ENCODE measurements at regions not wholly inside any gene's neighbourhood (a gene's known extent, or its start where the extent isn't known, plus 50 kb on each side); places are given as distances from the start of the nearest gene placed in this dataset.
"Not testable (repeated sequence)": the region's sequence is repeated elsewhere in the genome, so short reads cannot be mapped to it uniquely, and the experiment has no call there.

- H3K9me3 ChIP-seq, result no peaks in the 10 kb centered on the region
- DNase-seq, result no peak
- no peak for TF ChIP-seq POLR2A (IDR thresholded peaks at IDR 0.05)
- TF ChIP-seq CTCF (IDR thresholded peaks at IDR 0.05 in 4 of 5, conservative IDR thresholded peaks at IDR 0.05 in 1 of 5), result no peak
- no peaks in the 10 kb centered on the region for H3K36me3 ChIP-seq
- no peak for ATAC-seq
- H3K27me3 ChIP-seq, result no peaks in the 10 kb centered on the region
- intact Hi-C loops (cut with DNase I; ENCODE audit: low total_unique reads) (loop anchor here (10.0 kb wide), 1 partner anchor 642 kb away; no protein-coding TSS in a partner anchor), in situ Hi-C loops (cut with MboI; ENCODE audit: low sequenced_read_pairs in 4 of 4) (no loop called here)
- no peaks in the 10 kb centered on the region for H3K4me1 ChIP-seq
- no peak overlapping the region for H3K4me3 ChIP-seq
- no peak overlapping the region for H3K27ac ChIP-seq
These were observed 409.1 kb downstream of the RWDD3 start for GRCh38 chr1:95643071-95643470.

GRCh38 chr1:95645126-95645525, 411.1 kb downstream of the RWDD3 start:
- H3K36me3 ChIP-seq; H3K27me3 ChIP-seq; ATAC-seq; H3K4me1 ChIP-seq; H3K4me3 ChIP-seq; DNase-seq; in situ Hi-C loops (cut with MboI; ENCODE audit: low sequenced_read_pairs in 4 of 4); H3K27ac ChIP-seq; H3K9me3 ChIP-seq: not testable (repeated sequence)
- intact Hi-C loops (cut with DNase I; ENCODE audit: low total_unique reads), result loop anchor here (10.0 kb wide), 1 partner anchor 640 kb away; no protein-coding TSS in a partner anchor

GRCh38 chr1:95650631-95651030, 416.6 kb downstream of the RWDD3 start:
- H3K27ac ChIP-seq, result no peak overlapping the region
- no peaks in the 10 kb centered on the region for H3K9me3 ChIP-seq
- ATAC-seq, result no peak
- H3K36me3 ChIP-seq, result no peaks in the 10 kb centered on the region
- in situ Hi-C loops (cut with MboI; ENCODE audit: low sequenced_read_pairs in 4 of 4), result no loop called here
- intact Hi-C loops (cut with DNase I; ENCODE audit: low total_unique reads), result no loop called here
- no peak overlapping the region for H3K4me3 ChIP-seq
- no peak for DNase-seq
- no peaks in the 10 kb centered on the region for H3K4me1 ChIP-seq
- H3K27me3 ChIP-seq, result no peaks in the 10 kb centered on the region
- no peak for TF ChIP-seq CTCF (IDR thresholded peaks at IDR 0.05 in 4 of 5, conservative IDR thresholded peaks at IDR 0.05 in 1 of 5)
- no peak for TF ChIP-seq POLR2A (IDR thresholded peaks at IDR 0.05)

GRCh38 chr1:95652423-95652965, 418.5 kb downstream of the RWDD3 start:
- Histone ChIP-seq H3K27ac (no peak overlapping the region), H3K4me3 (no peak overlapping the region), H3K9me3 (no peaks in the 10 kb centered on the region), H3K36me3 (no peaks in the 10 kb centered on the region), H3K4me1 (no peaks in the 10 kb centered on the region), H3K27me3 (no peaks in the 10 kb centered on the region)
- in situ Hi-C loops (cut with MboI; ENCODE audit: low sequenced_read_pairs in 4 of 4) (no loop called here), intact Hi-C loops (cut with DNase I; ENCODE audit: low total_unique reads) (no loop called here)
- ATAC-seq (no peak), DNase-seq (no peak)
- TF ChIP-seq POLR2A (IDR thresholded peaks at IDR 0.05), result no peak
- TF ChIP-seq CTCF (IDR thresholded peaks at IDR 0.05 in 4 of 5, conservative IDR thresholded peaks at IDR 0.05 in 1 of 5), result no peak

GRCh38 chr1:95653618-95654017, 419.6 kb downstream of the RWDD3 start:
- intact Hi-C loops (cut with DNase I; ENCODE audit: low total_unique reads), result no loop called here
- H3K4me3 ChIP-seq, result no peak overlapping the region
- ATAC-seq (no peak), DNase-seq (no peak)
- H3K4me1 ChIP-seq, result no peaks in the 10 kb centered on the region
- no peaks in the 10 kb centered on the region for H3K36me3 ChIP-seq
- H3K9me3 ChIP-seq, result no peaks in the 10 kb centered on the region
- H3K27me3 ChIP-seq, result no peaks in the 10 kb centered on the region
- in situ Hi-C loops (cut with MboI; ENCODE audit: low sequenced_read_pairs in 4 of 4), result no loop called here
- TF ChIP-seq CTCF (IDR thresholded peaks at IDR 0.05 in 4 of 5, conservative IDR thresholded peaks at IDR 0.05 in 1 of 5) (no peak), POLR2A (IDR thresholded peaks at IDR 0.05) (no peak)
- H3K27ac ChIP-seq, result no peak overlapping the region

Data from gastrocnemius medialis (tissue), 4 donors.